SW 1271 (cell line): ENCODE measurements at regions not wholly inside any gene's neighbourhood (a gene's known extent, or its start where the extent isn't known, plus 50 kb on each side); places are given as distances from the start of the nearest gene placed in this dataset.
"Not testable (repeated sequence)": the region's sequence is repeated elsewhere in the genome, so short reads cannot be mapped to it uniquely, and the experiment has no call there.

Experiments
- DNase-seq, 2 experiments: peaks; one replicate each; lab custom pipeline; 2025; lab: John Stamatoyannopoulos, UW

GRCh38 chr5:124549891-124550436, 196.5 kb downstream of the ZNF608 start:
- DNase-seq, result no peak

- DNase-seq, result no peak
These were observed 199.8 kb downstream of the ZNF608 start for GRCh38 chr5:124546643-124547042.

GRCh38 chr5:124544366-124545055, 201.9 kb downstream of the ZNF608 start:
- DNase-seq, result no peak

- DNase-seq, result no peak
These were observed 207.5 kb downstream of the ZNF608 start for GRCh38 chr5:124538931-124539330.

- no peak for DNase-seq
These were observed 208.2 kb downstream of the ZNF608 start for GRCh38 chr5:124538191-124538590.

GRCh38 chr5:124537522-124537921, 208.9 kb downstream of the ZNF608 start:
- no peak for DNase-seq

- DNase-seq, result no peak
These were observed 209.3 kb downstream of the ZNF608 start for GRCh38 chr5:124537107-124537506.

- no peak for DNase-seq
These were observed 210.1 kb downstream of the ZNF608 start for GRCh38 chr5:124536333-124536732.

- no peak for DNase-seq
These were observed 215.5 kb downstream of the ZNF608 start for GRCh38 chr5:124530916-124531315.

- DNase-seq, result no peak
These were observed 217.6 kb downstream of the ZNF608 start for GRCh38 chr5:124528838-124529237.

GRCh38 chr5:124527220-124527991, 219.0 kb downstream of the ZNF608 start:
- no peak for DNase-seq

- not testable (repeated sequence) for DNase-seq
These were observed 220.4 kb downstream of the ZNF608 start for GRCh38 chr5:124526079-124526478.

- DNase-seq, result no peak
These were observed 221.7 kb downstream of the ZNF608 start for GRCh38 chr5:124524552-124525232.

- no peak for DNase-seq
These were observed 222.5 kb downstream of the ZNF608 start for GRCh38 chr5:124523897-124524296.

- no peak for DNase-seq
These were observed 223.4 kb downstream of the ZNF608 start for GRCh38 chr5:124522992-124523391.

- no peak for DNase-seq
These were observed 224.8 kb downstream of the ZNF608 start for GRCh38 chr5:124521461-124522230.

GRCh38 chr5:124519396-124519795, 227.0 kb downstream of the ZNF608 start:
- DNase-seq, result no peak

GRCh38 chr5:124516567-124516966, 229.9 kb downstream of the ZNF608 start:
- no peak for DNase-seq

GRCh38 chr5:124515497-124516245, 230.8 kb downstream of the ZNF608 start:
- no peak for DNase-seq

- DNase-seq, result no peak
These were observed 231.5 kb downstream of the ZNF608 start for GRCh38 chr5:124514956-124515355.
